ENCODE measurements at regions not wholly inside any gene's neighbourhood (a gene's known extent, or its start where the extent isn't known, plus 50 kb on each side); places are given as distances from the start of the nearest gene placed in this dataset.

DNA sequence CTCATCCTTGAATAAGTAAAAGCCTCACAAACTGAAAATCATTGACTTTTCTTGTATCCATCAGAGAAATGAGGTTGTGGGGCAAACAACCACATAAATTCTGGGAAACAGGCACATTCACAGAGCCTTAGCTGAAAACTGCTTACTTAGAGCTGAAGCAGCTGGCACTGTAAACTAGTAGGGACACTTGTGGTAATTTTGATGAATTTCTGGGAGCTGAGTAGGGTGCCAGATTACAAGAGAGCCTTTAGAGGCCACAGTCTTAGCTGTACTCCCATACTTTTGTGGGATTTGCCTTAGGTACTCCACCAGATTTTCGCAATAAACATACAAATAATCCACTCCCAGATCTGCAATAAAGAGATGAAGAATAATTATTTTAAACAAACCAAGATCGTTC lies 315.2 kb downstream of the TMX3 start:
- TF ChIP-seq, protein P1, sequence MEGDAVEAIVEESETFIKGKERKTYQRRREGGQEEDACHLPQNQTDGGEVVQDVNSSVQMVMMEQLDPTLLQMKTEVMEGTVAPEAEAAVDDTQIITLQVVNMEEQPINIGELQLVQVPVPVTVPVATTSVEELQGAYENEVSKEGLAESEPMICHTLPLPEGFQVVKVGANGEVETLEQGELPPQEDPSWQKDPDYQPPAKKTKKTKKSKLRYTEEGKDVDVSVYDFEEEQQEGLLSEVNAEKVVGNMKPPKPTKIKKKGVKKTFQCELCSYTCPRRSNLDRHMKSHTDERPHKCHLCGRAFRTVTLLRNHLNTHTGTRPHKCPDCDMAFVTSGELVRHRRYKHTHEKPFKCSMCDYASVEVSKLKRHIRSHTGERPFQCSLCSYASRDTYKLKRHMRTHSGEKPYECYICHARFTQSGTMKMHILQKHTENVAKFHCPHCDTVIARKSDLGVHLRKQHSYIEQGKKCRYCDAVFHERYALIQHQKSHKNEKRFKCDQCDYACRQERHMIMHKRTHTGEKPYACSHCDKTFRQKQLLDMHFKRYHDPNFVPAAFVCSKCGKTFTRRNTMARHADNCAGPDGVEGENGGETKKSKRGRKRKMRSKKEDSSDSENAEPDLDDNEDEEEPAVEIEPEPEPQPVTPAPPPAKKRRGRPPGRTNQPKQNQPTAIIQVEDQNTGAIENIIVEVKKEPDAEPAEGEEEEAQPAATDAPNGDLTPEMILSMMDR (conservative IDR thresholded peaks at IDR 0.05 in 1 of 2, IDR thresholded peaks at IDR 0.05 in 1 of 2; ENCODE audit: low read depth in 1 of 2, low read length in 2 of 2) = no peak
- TF ChIP-seq EZH2 (IDR thresholded peaks at IDR 0.05; ENCODE audit: low read length, missing control alignments) = no peak
